ENCODE measurements at regions not wholly inside any gene's neighbourhood (a gene's known extent, or its start where the extent isn't known, plus 50 kb on each side); places are given as distances from the start of the nearest gene placed in this dataset.

GRCh38 chr6:144586986-144587385 is 301.9 kb downstream of the UTRN start:
- TF ChIP-seq, protein P1, sequence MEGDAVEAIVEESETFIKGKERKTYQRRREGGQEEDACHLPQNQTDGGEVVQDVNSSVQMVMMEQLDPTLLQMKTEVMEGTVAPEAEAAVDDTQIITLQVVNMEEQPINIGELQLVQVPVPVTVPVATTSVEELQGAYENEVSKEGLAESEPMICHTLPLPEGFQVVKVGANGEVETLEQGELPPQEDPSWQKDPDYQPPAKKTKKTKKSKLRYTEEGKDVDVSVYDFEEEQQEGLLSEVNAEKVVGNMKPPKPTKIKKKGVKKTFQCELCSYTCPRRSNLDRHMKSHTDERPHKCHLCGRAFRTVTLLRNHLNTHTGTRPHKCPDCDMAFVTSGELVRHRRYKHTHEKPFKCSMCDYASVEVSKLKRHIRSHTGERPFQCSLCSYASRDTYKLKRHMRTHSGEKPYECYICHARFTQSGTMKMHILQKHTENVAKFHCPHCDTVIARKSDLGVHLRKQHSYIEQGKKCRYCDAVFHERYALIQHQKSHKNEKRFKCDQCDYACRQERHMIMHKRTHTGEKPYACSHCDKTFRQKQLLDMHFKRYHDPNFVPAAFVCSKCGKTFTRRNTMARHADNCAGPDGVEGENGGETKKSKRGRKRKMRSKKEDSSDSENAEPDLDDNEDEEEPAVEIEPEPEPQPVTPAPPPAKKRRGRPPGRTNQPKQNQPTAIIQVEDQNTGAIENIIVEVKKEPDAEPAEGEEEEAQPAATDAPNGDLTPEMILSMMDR (IDR thresholded peaks at IDR 0.05; ENCODE audit: low read depth, low read length, poor library complexity, severe bottlenecking) = no peak
- TF ChIP-seq EZH2phosphoT487 (IDR thresholded peaks at IDR 0.05; ENCODE audit: borderline replicate concordance, low read length) = no peak
